Natural killer cell (primary cell): ENCODE measurements at regions not wholly inside any gene's neighbourhood (a gene's known extent, or its start where the extent isn't known, plus 50 kb on each side); places are given as distances from the start of the nearest gene placed in this dataset.

ENCODE experiments used
- ATAC-seq, 3 donors: fragments of 150-1000 bp in 2 of 3; fragments of 200-7000 bp in 1 of 3; cut with Tn5 transposase; 1 replicate in 1 of 3; 2 replicates in 2 of 3; pipeline ENCODE4 v1.10.0; 2021; ENCODE audit warnings: mild to moderate bottlenecking in 2 of 3, moderate library complexity in 2 of 3
- DNase-seq, 2 donors: peaks; one replicate each; pipeline versions ENCODE4 v3.0.0 to v3.0.0-alpha.2; 2013 to 2021; ENCODE audit warnings: mixed read lengths in 1 of 2
- H3K27ac ChIP-seq: one replicate; pipeline ENCODE4 v1.5.1; 2013; ENCODE audit warnings: mild to moderate bottlenecking, low read length
- H3K27me3 ChIP-seq: one replicate; pipeline ENCODE4 v1.6.1; 2013; ENCODE audit warnings: low read length; ENCODE audit not compliant: control insufficient read depth, insufficient read depth
- H3K36me3 ChIP-seq: one replicate; pipeline ENCODE4 v1.6.1; 2013; ENCODE audit warnings: low read length; ENCODE audit not compliant: control insufficient read depth, insufficient read depth
- H3K4me1 ChIP-seq: one replicate; pipeline ENCODE4 v1.6.1; 2013; ENCODE audit warnings: low read length; ENCODE audit not compliant: control insufficient read depth, insufficient read depth
- H3K4me3 ChIP-seq: one replicate; pipeline ENCODE4 v1.5.1; 2013; ENCODE audit warnings: low read length
- H3K9me3 ChIP-seq: one replicate; pipeline ENCODE4 v1.6.1; 2013; ENCODE audit warnings: low read length; ENCODE audit not compliant: control insufficient read depth, insufficient read depth
- H3K27ac Mint-ChIP-seq, 2 donors: one replicate each; pipeline ENCODE4 v1.8.0; 2022; ENCODE audit warnings: mild to moderate bottlenecking in 2 of 2, mixed read lengths in 2 of 2, moderate library complexity in 1 of 2
- H3K27me3 Mint-ChIP-seq, 2 donors: one replicate each; pipeline ENCODE4 v1.8.0; 2022; ENCODE audit warnings: low read depth in 2 of 2, mixed read lengths in 2 of 2
- H3K36me3 Mint-ChIP-seq: one replicate; pipeline ENCODE4 v1.8.0; 2022; ENCODE audit warnings: mixed read lengths
- H3K4me1 Mint-ChIP-seq, 2 donors: one replicate each; pipeline ENCODE4 v1.8.0; 2022; ENCODE audit warnings: mixed read lengths in 2 of 2
- H3K4me3 Mint-ChIP-seq: one replicate; pipeline ENCODE4 v1.8.0; 2022; ENCODE audit warnings: mild to moderate bottlenecking, moderate library complexity, mixed read lengths
- H3K9me3 Mint-ChIP-seq, 2 donors: one replicate each; pipeline ENCODE4 v1.8.0; 2022; ENCODE audit warnings: mixed read lengths in 2 of 2
- WGBS: methylation state at CpG from one replicate; pipeline ENCODE4 v1.1.7; 2013; ENCODE audit warnings: missing lambda C conversion rate; ENCODE audit not compliant: insufficient coverage; 5-methylcytosine and 5-hydroxymethylcytosine counted together
- intact Hi-C: fragments of 100-400 bp; cut with micrococcal nuclease; formaldehyde crosslinking; loops from one replicate; pipeline ENCODE4 v1.14.2; 2022
- TF ChIP-seq, protein P1 (sequence below): fragments of 200-600 bp; IDR thresholded peaks from one replicate; pipeline ENCODE4 v1.8.0; 2022; ENCODE audit warnings: antibody characterized with exemption

DNA sequence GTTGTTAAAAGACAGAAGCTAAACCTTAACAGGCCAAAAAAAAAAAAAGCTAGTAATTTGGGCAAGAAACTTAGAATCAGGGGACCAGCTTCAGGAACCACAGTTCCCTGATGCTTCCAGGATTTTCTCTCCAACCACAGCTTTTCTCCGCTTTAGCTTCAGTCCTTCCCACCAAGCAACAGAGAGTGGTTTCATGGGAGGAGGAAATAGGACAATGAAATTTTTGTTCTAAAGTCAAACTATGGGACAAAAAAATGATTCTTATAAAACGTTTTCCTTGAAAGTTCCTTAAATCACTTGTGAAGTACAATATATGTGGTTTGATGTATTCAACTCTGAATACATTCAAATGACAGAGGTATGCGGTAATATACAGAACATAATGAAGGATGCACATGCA is 71.0 kb upstream of the DHX15 start:
- no peaks in the 10 kb centered on the region for H3K36me3 ChIP-seq
- peaks cover 0 to 14% of the 10 kb centered on the region in 2 donors for H3K4me1 Mint-ChIP-seq
- no peaks in the 10 kb centered on the region for H3K36me3 Mint-ChIP-seq
- WGBS = 63% methylated on average over 2 of the region's 3 CpGs
- no peaks in the 10 kb centered on the region for H3K27me3 ChIP-seq
- TF ChIP-seq, protein P1, sequence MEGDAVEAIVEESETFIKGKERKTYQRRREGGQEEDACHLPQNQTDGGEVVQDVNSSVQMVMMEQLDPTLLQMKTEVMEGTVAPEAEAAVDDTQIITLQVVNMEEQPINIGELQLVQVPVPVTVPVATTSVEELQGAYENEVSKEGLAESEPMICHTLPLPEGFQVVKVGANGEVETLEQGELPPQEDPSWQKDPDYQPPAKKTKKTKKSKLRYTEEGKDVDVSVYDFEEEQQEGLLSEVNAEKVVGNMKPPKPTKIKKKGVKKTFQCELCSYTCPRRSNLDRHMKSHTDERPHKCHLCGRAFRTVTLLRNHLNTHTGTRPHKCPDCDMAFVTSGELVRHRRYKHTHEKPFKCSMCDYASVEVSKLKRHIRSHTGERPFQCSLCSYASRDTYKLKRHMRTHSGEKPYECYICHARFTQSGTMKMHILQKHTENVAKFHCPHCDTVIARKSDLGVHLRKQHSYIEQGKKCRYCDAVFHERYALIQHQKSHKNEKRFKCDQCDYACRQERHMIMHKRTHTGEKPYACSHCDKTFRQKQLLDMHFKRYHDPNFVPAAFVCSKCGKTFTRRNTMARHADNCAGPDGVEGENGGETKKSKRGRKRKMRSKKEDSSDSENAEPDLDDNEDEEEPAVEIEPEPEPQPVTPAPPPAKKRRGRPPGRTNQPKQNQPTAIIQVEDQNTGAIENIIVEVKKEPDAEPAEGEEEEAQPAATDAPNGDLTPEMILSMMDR = no peak
- DNase-seq = no peak
- no peak overlapping the region for H3K4me3 Mint-ChIP-seq
- intact Hi-C loops = no loop called here
- H3K9me3 Mint-ChIP-seq = no peaks in the 10 kb centered on the region
- no peaks in the 10 kb centered on the region for H3K9me3 ChIP-seq
- H3K27ac Mint-ChIP-seq = no peak overlapping the region
- no peak for ATAC-seq
- H3K27ac ChIP-seq = no peak overlapping the region
- no peak overlapping the region for H3K4me3 ChIP-seq
- H3K27me3 Mint-ChIP-seq = peaks cover 19 to 33% of the 10 kb centered on the region in 2 donors
- H3K4me1 ChIP-seq = peaks cover 9% of the 10 kb centered on the region

DNA sequence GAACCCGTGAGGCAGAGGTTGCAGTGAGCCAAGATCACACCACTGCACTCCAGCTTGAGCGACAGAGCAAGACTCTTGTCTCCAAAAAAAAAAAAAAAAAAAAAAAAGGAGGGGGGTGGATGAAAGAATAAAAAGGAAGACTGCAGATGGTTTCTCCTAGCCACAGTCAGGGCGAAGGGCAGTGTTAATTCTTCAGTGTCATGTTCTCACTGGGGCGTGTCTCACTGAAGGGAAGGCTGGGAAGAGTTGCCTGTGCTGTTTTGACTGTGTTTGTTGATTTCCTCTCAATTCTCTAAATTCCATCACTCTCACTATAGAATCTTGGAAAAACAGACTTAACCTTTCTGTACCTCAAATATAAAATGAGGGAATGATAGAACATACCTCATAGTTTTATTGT is 71.6 kb upstream of the DHX15 start:
- Mint-ChIP-seq H3K27ac (no peak overlapping the region), H3K36me3 (no peaks in the 10 kb centered on the region), H3K4me3 (no peak overlapping the region), H3K9me3 (no peaks in the 10 kb centered on the region), H3K27me3 (peaks cover 17 to 29% of the 10 kb centered on the region in 2 donors), H3K4me1 (peaks cover 0 to 14% of the 10 kb centered on the region in 2 donors)
- Histone ChIP-seq H3K9me3 (no peaks in the 10 kb centered on the region), H3K27ac (no peak overlapping the region), H3K36me3 (no peaks in the 10 kb centered on the region), H3K4me3 (no peak overlapping the region), H3K4me1 (peaks cover 9% of the 10 kb centered on the region), H3K27me3 (no peaks in the 10 kb centered on the region)
- TF ChIP-seq, protein P1 = no peak
- 40% methylated on average over 2 of the region's 4 CpGs for WGBS
- intact Hi-C loops = no loop called here
- no peak for DNase-seq
- no peak for ATAC-seq

DNA sequence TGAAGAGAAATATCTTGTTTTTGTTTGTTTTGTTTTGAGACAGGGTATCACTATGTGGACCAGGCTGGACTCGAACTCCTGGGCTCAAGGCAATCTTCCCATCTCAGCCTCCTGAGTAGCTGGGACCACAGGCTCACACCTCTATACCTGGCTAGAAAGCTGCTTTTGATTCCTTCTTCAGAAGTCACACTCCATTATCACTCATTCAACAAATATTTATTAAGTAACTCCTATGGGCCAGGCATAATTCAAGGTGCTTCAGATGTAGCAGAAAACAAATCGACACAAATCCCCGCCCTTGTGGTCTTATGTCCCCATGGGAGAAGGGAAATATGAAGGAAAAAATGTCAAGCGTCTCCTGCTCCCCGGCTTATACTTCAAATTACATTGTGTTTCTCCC is 72.6 kb upstream of the DHX15 start:
- Histone ChIP-seq H3K9me3 (no peaks in the 10 kb centered on the region), H3K4me1 (peaks cover 9% of the 10 kb centered on the region), H3K27me3 (no peaks in the 10 kb centered on the region), H3K27ac (no peak overlapping the region), H3K36me3 (no peaks in the 10 kb centered on the region), H3K4me3 (no peak overlapping the region)
- intact Hi-C loops = no loop called here
- Mint-ChIP-seq H3K4me1 (peaks cover 0 to 14% of the 10 kb centered on the region in 2 donors), H3K4me3 (no peak overlapping the region), H3K27ac (no peak overlapping the region), H3K9me3 (no peaks in the 10 kb centered on the region), H3K27me3 (peaks cover 17 to 22% of the 10 kb centered on the region in 2 donors), H3K36me3 (no peaks in the 10 kb centered on the region)
- DNase-seq (no peak), ATAC-seq (no peak)
- 88% methylated on average over 3 of the region's 5 CpGs for WGBS
- TF ChIP-seq, protein P1 = no peak
